Naive B cell (primary cell): ENCODE measurements at regions not wholly inside any gene's neighbourhood (a gene's known extent, or its start where the extent isn't known, plus 50 kb on each side); places are given as distances from the start of the nearest gene placed in this dataset.

Experiments
- ATAC-seq, 2 donors: fragments of 150-1000 bp; cut with Tn5 transposase; 2 replicates each; pipeline ENCODE4 v1.10.0; 2021; ENCODE audit warnings: low read depth in 2 of 2, mild to moderate bottlenecking in 2 of 2, moderate library complexity in 2 of 2
- DNase-seq: peaks from one replicate; pipeline ENCODE4 v3.0.0; 2022
- H3K27ac Mint-ChIP-seq, 6 donors: one replicate each; pipeline ENCODE4 v1.8.0; 2020 to 2022; ENCODE audit warnings: mild to moderate bottlenecking in 6 of 6, mixed read lengths in 6 of 6, moderate library complexity in 5 of 6, inconsistent platforms in 2 of 6
- H3K27me3 Mint-ChIP-seq, 3 donors: one replicate each; pipeline ENCODE4 v1.8.0; 2021 to 2022; ENCODE audit warnings: mixed read lengths in 3 of 3, mild to moderate bottlenecking in 1 of 3
- H3K36me3 Mint-ChIP-seq, 2 donors: one replicate each; pipeline ENCODE4 v1.8.0; 2020 to 2022; ENCODE audit warnings: mixed read lengths in 2 of 2, inconsistent platforms in 1 of 2, mild to moderate bottlenecking in 1 of 2
- H3K4me1 Mint-ChIP-seq, 3 donors: one replicate each; pipeline ENCODE4 v1.8.0; 2020 to 2022; ENCODE audit warnings: mixed read lengths in 3 of 3, inconsistent platforms in 1 of 3, mild to moderate bottlenecking in 1 of 3, moderate library complexity in 1 of 3
- H3K4me3 Mint-ChIP-seq, 8 donors: one replicate each; pipeline ENCODE4 v1.8.0; 2020 to 2022; ENCODE audit warnings: mild to moderate bottlenecking in 8 of 8, mixed read lengths in 8 of 8, moderate library complexity in 8 of 8, inconsistent platforms in 2 of 8
- H3K9me3 Mint-ChIP-seq, 7 donors: one replicate each; pipeline ENCODE4 v1.8.0; 2020 to 2022; ENCODE audit warnings: mixed read lengths in 7 of 7, mild to moderate bottlenecking in 5 of 7, inconsistent platforms in 2 of 7, moderate library complexity in 1 of 7

DNA sequence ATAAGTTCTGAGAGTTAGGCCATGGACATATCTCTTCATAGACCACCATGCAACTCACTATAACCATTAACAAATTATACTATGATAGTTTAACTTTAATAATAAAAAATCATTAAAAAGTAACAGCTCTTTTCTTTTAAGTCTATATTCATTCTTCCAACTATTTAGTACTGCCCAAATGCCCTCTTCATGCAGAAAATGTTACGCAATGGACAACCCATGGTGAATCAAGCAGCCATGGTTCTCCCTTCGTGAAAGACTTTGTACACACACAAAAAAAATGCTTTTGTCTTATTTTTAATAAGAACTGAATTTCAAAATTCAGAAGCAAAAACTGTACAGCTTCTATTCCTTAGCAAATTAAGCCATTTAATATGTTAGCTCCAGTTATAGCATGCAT is 401.1 kb downstream of the EFNA5 start:
- no peak overlapping the region for H3K4me3 Mint-ChIP-seq
- no peaks in the 10 kb centered on the region for H3K4me1 Mint-ChIP-seq
- H3K9me3 Mint-ChIP-seq = peaks cover 0 to 2% (median 0%) of the 10 kb centered on the region in 7 donors
- no peak overlapping the region for H3K27ac Mint-ChIP-seq
- DNase-seq = no peak
- no peak for ATAC-seq
- H3K36me3 Mint-ChIP-seq = no peaks in the 10 kb centered on the region
- H3K27me3 Mint-ChIP-seq = peaks cover 0 to 5% (median 5%) of the 10 kb centered on the region in 3 donors

DNA sequence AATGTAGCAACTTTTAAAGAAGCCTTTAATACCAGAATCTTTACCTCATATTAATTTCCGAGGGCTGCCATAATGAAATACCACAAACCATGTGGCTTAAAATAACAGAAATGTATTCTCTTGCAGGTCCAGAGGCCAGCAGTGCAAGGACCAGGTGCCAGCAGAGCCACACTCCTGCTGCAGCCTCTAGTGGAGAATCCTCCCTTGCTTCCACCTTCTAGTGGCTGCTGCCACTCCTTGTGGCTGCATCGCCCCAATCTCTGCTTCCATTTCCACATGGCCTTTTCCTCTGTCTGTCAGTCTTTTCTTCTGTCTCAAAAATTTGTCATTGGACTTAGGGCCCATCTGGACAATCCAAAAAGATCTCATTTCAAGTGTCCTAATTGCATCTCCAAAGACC is 401.5 kb downstream of the EFNA5 start:
- no peaks in the 10 kb centered on the region for H3K4me1 Mint-ChIP-seq
- no peaks in the 10 kb centered on the region for H3K36me3 Mint-ChIP-seq

DNA sequence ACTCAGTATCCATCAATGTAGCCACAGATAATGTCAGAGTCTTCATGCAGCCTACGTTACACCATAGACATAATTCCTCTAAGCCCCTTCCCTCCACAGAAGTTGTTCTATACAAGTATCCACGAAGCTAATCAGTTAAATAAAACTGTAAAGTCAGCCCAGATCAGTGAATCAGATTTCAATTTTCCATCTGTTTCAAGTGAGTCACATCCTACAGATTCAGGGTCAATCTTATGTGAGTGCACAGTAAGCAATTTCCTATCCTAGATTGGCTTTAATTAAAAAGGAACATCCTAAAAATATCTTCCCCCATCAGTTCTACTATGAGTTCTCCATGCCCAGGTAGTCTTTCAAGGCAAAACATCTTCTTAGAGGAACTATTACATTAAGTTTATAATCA is 402.5 kb downstream of the EFNA5 start:
- no peak for ATAC-seq

More for the DNA sequence above, 401.5 kb downstream of the EFNA5 start:
- Mint-ChIP-seq H3K27ac (peak overlapping the region in 1 of 6 donors; percentile 49), H3K9me3 (peaks cover 0 to 2% (median 0%) of the 10 kb centered on the region in 7 donors), H3K4me3 (no peak overlapping the region), H3K27me3 (peaks cover 0 to 5% (median 5%) of the 10 kb centered on the region in 3 donors)
- DNase-seq = no peak
- no peak for ATAC-seq

DNA sequence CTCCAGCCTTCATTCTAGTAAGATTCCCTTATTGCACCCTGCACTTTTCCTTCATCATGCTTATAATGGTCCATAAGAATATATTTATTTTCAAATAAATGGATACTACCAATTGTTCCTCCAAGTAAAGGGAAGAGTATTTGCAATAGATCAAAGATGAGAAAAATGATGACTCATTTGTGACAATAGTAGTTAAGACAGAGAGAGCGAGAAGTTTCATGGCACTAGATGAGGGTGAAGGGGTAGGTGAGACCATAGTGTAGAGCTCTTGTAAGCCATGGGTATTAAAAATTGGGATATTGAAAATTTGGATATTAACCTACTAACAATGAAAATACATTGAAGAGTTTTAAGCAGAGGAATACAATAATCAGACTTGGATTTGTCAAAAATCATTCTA is 404.6 kb downstream of the EFNA5 start:
- H3K4me1 Mint-ChIP-seq = no peaks in the 10 kb centered on the region
- H3K9me3 Mint-ChIP-seq = peaks cover 0 to 10% (median 4%) of the 10 kb centered on the region in 7 donors

More for the DNA sequence above, 402.5 kb downstream of the EFNA5 start:
- H3K4me3 Mint-ChIP-seq = no peak overlapping the region
- peaks cover 0 to 2% (median 0%) of the 10 kb centered on the region in 7 donors for H3K9me3 Mint-ChIP-seq
- no peaks in the 10 kb centered on the region for H3K36me3 Mint-ChIP-seq
- H3K4me1 Mint-ChIP-seq = no peaks in the 10 kb centered on the region
- DNase-seq = no peak
- peaks cover 0 to 5% (median 5%) of the 10 kb centered on the region in 3 donors for H3K27me3 Mint-ChIP-seq
- no peak overlapping the region for H3K27ac Mint-ChIP-seq

DNA sequence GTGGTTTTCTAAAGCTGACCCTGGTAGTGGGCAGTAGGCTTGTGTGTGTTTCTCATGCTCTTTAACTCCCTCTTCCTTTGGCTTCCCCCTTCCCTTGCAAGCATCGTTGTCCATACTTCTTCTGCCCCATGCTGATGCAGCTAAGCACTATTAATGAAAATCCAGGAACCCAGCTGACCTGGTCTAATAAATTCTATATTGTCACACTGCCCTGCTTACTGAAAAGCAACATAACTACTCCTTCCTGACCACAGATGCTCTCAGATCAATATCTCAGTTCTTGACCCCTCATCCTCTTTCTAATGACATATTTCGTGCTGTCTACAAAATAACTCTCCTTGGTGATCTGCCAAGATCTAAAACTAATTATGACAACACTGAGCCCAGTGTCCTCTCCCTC is 405.5 kb downstream of the EFNA5 start:
- ATAC-seq = no peak
- no peak for DNase-seq
- Mint-ChIP-seq H3K4me3 (no peak overlapping the region), H3K4me1 (no peaks in the 10 kb centered on the region), H3K27me3 (peaks cover 0 to 21% (median 18%) of the 10 kb centered on the region in 3 donors), H3K9me3 (peaks cover 0 to 14% (median 7%) of the 10 kb centered on the region in 7 donors), H3K36me3 (peaks cover 0 to 11% of the 10 kb centered on the region in 2 donors), H3K27ac (no peak overlapping the region)

More for the DNA sequence above, 404.6 kb downstream of the EFNA5 start:
- Mint-ChIP-seq H3K36me3 (peaks cover 0 to 11% of the 10 kb centered on the region in 2 donors), H3K27ac (no peak overlapping the region), H3K4me3 (no peak overlapping the region), H3K27me3 (peaks cover 0 to 14% (median 11%) of the 10 kb centered on the region in 3 donors)
- ATAC-seq = no peak
- DNase-seq = no peak

DNA sequence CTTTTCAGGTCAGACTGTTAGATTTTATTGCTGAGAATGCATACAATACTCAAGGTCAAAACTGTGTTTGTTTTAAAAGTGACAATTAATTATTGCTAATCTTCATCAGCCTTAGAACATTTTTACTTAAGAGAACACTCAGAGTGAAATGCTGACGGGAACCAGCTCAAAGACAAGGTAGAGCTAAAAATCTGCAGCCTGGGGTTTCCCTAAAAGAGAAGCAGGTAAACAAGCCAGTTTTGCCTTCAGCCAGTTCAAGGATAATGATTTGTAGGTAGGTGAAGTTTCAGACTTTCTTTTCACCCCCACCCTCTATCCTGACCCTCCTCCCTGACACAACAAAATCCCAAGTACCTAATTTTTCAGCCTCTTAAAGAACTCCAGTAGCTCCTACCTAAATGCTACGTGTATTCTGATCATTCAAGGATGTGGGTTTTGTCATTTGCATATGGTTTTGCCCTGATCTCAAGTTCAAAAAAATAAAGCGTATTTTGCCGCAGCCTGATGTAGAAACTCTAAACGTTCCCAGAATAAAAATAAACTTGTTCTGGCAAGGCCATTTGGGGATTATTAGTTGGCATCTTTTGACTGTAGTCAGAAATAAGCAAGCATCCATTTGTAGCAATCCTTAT is 407.2 kb downstream of the EFNA5 start:
- peaks cover 0 to 28% (median 21%) of the 10 kb centered on the region in 3 donors for H3K27me3 Mint-ChIP-seq
- no peak overlapping the region for H3K27ac Mint-ChIP-seq
- ATAC-seq = peak in 1 of 2 donors; percentile 81
- no peaks in the 10 kb centered on the region for H3K4me1 Mint-ChIP-seq
- H3K4me3 Mint-ChIP-seq = peak overlapping the region in 3 of 8 donors; percentile 10 to 19 (median 12)
- peaks cover 0 to 21% of the 10 kb centered on the region in 2 donors for H3K36me3 Mint-ChIP-seq
- H3K9me3 Mint-ChIP-seq = peaks cover 0 to 25% (median 14%) of the 10 kb centered on the region in 7 donors
- peak; percentile 14 for DNase-seq

DNA sequence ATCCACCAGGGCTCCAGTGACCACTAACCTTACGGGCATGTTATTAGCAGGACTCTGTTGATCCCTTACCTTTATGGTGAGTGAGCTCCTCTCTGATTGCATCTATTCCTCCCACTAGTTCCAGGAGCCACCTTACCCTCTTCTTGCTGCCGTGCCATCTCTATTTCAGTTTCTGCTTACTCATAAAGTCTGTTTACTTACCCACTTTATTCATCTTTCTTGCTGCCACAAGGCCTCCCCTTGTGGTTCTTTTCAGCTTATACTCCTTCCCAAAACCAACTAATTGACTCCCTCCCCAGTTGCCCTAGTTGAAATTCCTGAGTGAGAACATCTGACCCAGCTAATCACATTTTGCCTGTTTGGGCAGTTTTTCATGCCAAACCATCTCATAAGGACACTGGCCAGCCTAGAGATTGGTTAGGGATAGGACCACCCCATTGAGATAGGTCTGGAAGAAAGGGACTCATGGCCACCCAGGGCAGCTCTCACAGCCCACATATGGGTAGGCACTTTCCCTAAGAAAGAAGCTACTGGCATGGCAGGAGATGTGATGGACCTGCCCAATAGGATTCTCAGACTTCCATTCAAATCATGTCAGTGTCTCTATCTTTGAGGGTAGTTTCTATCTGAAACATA is 412.7 kb downstream of the EFNA5 start:
- no peak for DNase-seq
- no peak for ATAC-seq
- H3K36me3 Mint-ChIP-seq = peaks cover 0 to 21% of the 10 kb centered on the region in 2 donors
- no peak overlapping the region for H3K27ac Mint-ChIP-seq
- H3K4me3 Mint-ChIP-seq = no peak overlapping the region
- peaks cover 0 to 25% (median 14%) of the 10 kb centered on the region in 7 donors for H3K9me3 Mint-ChIP-seq
- H3K27me3 Mint-ChIP-seq = peaks cover 0 to 36% (median 16%) of the 10 kb centered on the region in 3 donors
- H3K4me1 Mint-ChIP-seq = no peaks in the 10 kb centered on the region

DNA sequence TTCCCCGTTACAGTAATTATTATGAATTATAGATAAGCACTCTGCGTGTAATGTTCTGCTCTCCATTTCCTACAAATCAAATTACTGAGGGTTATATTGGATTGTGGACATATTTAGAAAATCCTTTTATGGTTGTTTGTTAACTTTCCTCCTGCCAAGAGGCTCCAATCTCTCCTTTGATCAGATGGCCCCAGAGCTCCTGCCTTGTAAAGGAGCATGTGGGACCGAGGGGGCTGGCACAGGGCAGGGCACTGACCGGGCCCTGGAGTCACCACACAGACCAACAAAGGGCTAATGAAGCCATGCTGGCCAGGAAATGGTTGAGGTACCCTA is 415.9 kb downstream of the EFNA5 start:
- H3K9me3 Mint-ChIP-seq = peaks cover 0 to 12% (median 9%) of the 10 kb centered on the region in 7 donors
- peaks cover 0 to 18% (median 0%) of the 10 kb centered on the region in 3 donors for H3K27me3 Mint-ChIP-seq
- DNase-seq (no peak), ATAC-seq (no peak)
- no peaks in the 10 kb centered on the region for H3K4me1 Mint-ChIP-seq
- H3K4me3 Mint-ChIP-seq = no peak overlapping the region
- H3K27ac Mint-ChIP-seq = no peak overlapping the region
- peaks cover 0 to 10% of the 10 kb centered on the region in 2 donors for H3K36me3 Mint-ChIP-seq

DNA sequence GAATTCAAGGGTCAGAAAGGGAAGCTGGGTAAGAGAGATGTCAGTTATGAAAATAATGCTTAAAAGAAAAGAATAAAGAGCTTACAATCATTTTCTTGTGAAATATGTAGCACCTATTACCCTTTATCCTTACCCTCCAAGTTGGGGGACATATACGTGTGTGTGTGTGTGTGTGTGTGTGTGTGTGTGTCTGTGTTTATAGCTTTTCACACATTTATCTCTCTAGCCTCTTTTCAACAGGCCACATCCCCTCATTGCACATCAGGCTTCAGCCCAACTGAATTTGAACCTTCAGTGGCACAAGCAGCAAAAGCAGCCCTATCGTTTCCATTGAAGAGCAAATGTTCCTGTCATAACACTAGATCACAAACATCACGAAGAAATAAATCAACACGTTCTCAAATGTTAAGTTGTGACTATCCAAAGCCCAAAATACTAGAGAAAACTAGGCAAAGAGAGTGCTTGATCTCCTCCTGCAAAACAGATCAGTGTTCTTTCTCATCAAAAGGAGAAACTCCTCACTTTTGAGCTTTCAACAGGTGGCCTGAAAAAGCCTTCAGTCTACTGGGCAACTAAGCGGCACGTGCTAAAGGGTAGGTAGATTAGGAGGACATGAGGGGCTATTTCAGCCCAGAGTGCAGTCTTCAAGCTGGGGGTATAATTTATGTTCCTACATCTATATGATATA is 416.4 kb downstream of the EFNA5 start:
- Mint-ChIP-seq H3K4me1 (no peaks in the 10 kb centered on the region), H3K27ac (no peak overlapping the region), H3K27me3 (peaks cover 0 to 13% (median 0%) of the 10 kb centered on the region in 3 donors), H3K36me3 (peaks cover 0 to 5% of the 10 kb centered on the region in 2 donors), H3K9me3 (peaks cover 0 to 11% (median 6%) of the 10 kb centered on the region in 7 donors), H3K4me3 (no peak overlapping the region)
- DNase-seq (no peak), ATAC-seq (no peak)

DNA sequence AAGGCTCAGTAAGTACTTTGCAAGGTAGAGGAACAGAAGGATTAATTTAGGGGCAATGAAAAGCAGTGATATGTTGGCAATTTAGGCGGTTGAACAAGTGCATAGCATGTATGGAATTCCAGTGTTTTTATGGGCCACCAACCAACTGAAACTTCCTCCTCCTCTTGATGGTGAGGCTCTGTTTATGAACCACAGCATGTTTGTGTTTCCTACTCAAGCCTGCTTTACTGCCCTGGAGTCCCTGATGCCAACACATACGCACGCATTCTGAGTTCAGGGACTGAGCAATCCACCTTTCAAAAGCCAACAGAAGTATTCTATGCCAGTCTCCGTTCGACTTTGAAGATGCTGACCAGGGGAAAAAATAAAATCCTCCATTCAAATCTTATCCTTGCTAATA is 417.5 kb downstream of the EFNA5 start:
- Mint-ChIP-seq H3K4me3 (no peak overlapping the region), H3K36me3 (no peaks in the 10 kb centered on the region), H3K4me1 (no peaks in the 10 kb centered on the region), H3K27ac (no peak overlapping the region), H3K9me3 (peaks cover 0 to 7% (median 0%) of the 10 kb centered on the region in 7 donors), H3K27me3 (peaks cover 0 to 16% (median 0%) of the 10 kb centered on the region in 3 donors)
- DNase-seq (no peak), ATAC-seq (no peak)

DNA sequence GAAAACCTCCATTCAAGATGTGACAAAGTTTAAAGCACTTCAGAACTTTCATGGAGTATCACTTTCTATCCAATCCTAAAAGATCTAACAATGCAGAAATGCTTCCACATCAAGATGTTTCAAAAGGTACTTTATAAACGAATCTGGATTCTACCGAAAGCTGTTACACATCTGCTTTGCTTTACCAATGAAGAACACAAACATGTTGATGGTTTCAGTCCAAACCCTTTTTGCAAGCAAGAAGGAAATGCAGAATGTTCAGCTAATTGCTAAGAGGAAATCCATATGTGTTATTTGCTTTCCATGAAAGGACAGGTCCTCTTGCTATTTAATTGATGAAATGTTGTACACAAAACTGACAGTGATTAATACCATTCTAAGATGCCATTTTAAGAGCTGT is 419.6 kb downstream of the EFNA5 start:
- Mint-ChIP-seq H3K4me1 (no peaks in the 10 kb centered on the region), H3K9me3 (peaks cover 0 to 3% (median 0%) of the 10 kb centered on the region in 7 donors), H3K36me3 (no peaks in the 10 kb centered on the region), H3K27me3 (peaks cover 0 to 8% (median 0%) of the 10 kb centered on the region in 3 donors), H3K27ac (no peak overlapping the region), H3K4me3 (no peak overlapping the region)
- DNase-seq (no peak), ATAC-seq (no peak)

DNA sequence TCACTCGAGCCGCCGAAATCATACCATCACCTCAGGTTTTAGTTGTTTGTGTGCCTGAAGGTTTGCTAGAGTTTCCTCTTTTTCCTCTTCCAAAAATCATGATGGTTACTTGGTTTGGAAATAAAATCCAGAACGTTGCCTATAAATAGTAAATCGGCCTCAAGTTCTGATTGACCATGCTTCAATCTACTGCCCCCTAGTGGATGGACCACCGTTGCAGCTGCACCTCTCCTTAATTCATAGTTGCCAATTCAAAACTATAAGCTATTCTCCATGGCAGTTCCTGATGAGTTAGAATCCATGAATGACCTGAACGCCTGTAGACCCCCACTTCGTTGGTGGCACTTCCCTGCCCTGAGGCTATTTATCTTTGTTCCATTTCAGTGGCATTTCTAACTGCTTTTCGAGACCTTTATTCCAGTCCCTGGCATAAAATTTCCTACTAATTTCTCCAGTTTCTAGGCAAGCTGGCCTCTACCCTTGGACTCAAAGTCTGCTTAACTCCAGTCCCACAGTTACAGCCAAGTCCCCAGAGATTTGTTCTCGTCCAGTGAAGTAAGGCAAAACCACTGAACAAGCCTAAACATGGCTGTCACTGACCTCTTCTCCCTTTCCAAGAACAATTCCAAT is 422.6 kb downstream of the EFNA5 start:
- H3K9me3 Mint-ChIP-seq = peaks cover 0 to 2% (median 0%) of the 10 kb centered on the region in 7 donors
- H3K27ac Mint-ChIP-seq = no peak overlapping the region
- DNase-seq = peak; percentile 1
- no peak for ATAC-seq
- no peaks in the 10 kb centered on the region for H3K4me1 Mint-ChIP-seq
- no peak overlapping the region for H3K4me3 Mint-ChIP-seq
- H3K27me3 Mint-ChIP-seq = peaks cover 0 to 8% (median 0%) of the 10 kb centered on the region in 3 donors
- H3K36me3 Mint-ChIP-seq = no peaks in the 10 kb centered on the region

DNA sequence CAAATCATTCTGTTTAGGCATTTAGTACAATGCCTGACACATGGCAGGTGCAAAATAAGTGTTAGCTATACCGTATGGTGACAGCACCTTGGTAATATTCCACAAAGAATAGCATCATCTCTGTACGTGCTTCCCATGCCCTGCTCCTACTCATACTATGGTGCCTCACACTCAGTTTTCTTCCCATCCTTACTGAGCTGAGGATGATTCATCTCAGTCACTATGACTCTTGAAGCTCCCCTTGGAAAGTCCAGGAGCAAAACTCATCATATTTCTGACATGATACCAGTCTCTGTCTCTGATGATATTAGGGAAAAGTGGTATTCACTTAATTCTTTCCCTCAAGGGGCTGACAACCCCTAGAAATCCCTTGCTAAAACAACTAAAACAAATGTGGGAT is 423.3 kb downstream of the EFNA5 start:
- Mint-ChIP-seq H3K27ac (no peak overlapping the region), H3K4me3 (no peak overlapping the region)
- DNase-seq = no peak

More for the DNA sequence above, 423.3 kb downstream of the EFNA5 start:
- Mint-ChIP-seq H3K36me3 (no peaks in the 10 kb centered on the region), H3K9me3 (peaks cover 0 to 2% (median 0%) of the 10 kb centered on the region in 7 donors), H3K27me3 (peaks cover 0 to 8% (median 0%) of the 10 kb centered on the region in 3 donors), H3K4me1 (no peaks in the 10 kb centered on the region)
- no peak for ATAC-seq
